ENCODE measurements at regions not wholly inside any gene's neighbourhood (a gene's known extent, or its start where the extent isn't known, plus 50 kb on each side); places are given as distances from the start of the nearest gene placed in this dataset.

DNA sequence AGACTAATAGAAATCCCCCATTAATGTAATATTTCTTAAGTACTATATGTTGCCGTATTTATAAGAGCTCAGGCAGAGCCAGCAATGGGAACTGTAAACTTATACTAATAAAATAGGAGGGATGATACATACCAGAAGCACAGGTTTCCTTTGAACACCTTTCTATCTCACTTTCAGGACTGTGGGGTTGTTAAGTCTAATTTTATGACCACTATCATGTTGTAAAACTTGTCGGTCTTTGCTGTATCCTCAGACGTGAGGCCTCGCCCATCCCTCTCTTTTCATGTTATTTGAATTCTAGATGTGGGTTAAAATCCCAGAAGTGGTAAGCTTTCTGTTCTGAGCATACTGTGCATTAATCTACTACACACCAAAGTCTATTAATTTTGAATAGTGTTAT is 1083.5 kb upstream of the TENM4 start:
- no peak for TF ChIP-seq POLR2A (IDR thresholded peaks at IDR 0.05)
- no peak for TF ChIP-seq POLR2AphosphoS5 (IDR thresholded peaks at IDR 0.05)
